ENCODE measurements at regions not wholly inside any gene's neighbourhood (a gene's known extent, or its start where the extent isn't known, plus 50 kb on each side); places are given as distances from the start of the nearest gene placed in this dataset.

DNA sequence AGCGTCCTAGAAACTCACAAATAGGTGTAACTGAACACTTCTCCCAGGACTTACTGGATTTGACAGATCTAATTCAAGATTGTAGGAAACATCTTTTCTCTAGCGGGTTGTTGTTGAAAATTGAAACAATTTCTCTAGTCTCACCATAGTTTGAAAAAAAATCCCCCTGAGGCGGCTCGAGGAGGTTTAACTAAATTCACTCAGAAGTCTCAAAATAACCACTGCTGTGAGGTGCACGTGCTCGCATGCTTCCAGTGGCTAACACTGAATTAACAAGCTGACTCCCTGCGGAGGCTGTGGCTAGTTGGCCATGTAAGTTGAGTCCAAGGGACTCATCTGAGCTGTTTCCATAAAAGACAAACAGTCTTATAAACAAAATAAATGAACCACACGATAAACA lies 503.9 kb downstream of the OCA2 start:
- no peaks in the 10 kb centered on the region; a peak in 1 of 5 replicates for H3K9me3 Mint-ChIP-seq
- Histone ChIP-seq H2BK12ac (ENCODE audit: insufficient read length, low read depth, low read length) (no peak overlapping the region), H3K23me2 (ENCODE audit: insufficient read length, low read depth, low read length, poor library complexity, severe bottlenecking) (no peaks in the 10 kb centered on the region), H3K56ac (ENCODE audit: insufficient read length, low read depth, low read length) (no peak overlapping the region), H2BK15ac (ENCODE audit: low read depth, low read length) (no peak overlapping the region), H2BK120ac (ENCODE audit: low read depth, low read length, poor library complexity, severe bottlenecking) (no peak overlapping the region), H4K5ac (ENCODE audit: insufficient read length, low read depth, low read length) (no peak overlapping the region), H3K4me2 (ENCODE audit: insufficient read depth, insufficient read length, low read length) (no peak overlapping the region), H4K20me1 (ENCODE audit: control insufficient read depth, insufficient read depth, insufficient read length) (no peaks in the 10 kb centered on the region), H3K27ac (ENCODE audit: insufficient read length, low read depth, low read length) (no peak overlapping the region), H3K27me3 (ENCODE audit: insufficient read depth, low read length) (no peaks in the 10 kb centered on the region), H3K23ac (ENCODE audit: insufficient read length, low read depth, low read length) (no peak overlapping the region), H3K9ac (ENCODE audit: extremely low read depth, insufficient read length, low read length) (no peak overlapping the region), H2AFZ (ENCODE audit: low read length) (no peak overlapping the region), H3K4me1 (ENCODE audit: insufficient read depth, low read length) (no peaks in the 10 kb centered on the region), H3K18ac (ENCODE audit: insufficient read length, low read depth, low read length) (no peak overlapping the region), H3K9me3 (ENCODE audit: control insufficient read depth, low read depth, low read length) (no peaks in the 10 kb centered on the region), H2BK5ac (ENCODE audit: insufficient read length, low read length) (no peak overlapping the region), H4K91ac (ENCODE audit: insufficient read length, low read depth, low read length) (no peak overlapping the region), H3K79me2 (ENCODE audit: insufficient read depth, low read length) (no peaks in the 10 kb centered on the region), H3T11ph (ENCODE audit: low read length) (no peak overlapping the region), H2BK20ac (ENCODE audit: low read depth, low read length, poor library complexity, severe bottlenecking) (no peak overlapping the region), H3K14ac (ENCODE audit: insufficient read depth, low read length) (no peak overlapping the region), H4K8ac (replicated peaks; ENCODE audit: insufficient read length, low read depth, low read length) (no peak overlapping the region), H2AK5ac (ENCODE audit: insufficient read length, low read length) (no peak overlapping the region), H3K4ac (ENCODE audit: low read depth, low read length) (no peak overlapping the region), H3K79me1 (ENCODE audit: insufficient read depth, low read depth, low read length, poor library complexity, severe bottlenecking) (no peaks in the 10 kb centered on the region)
- no peak overlapping the region; a peak in 1 of 7 replicates for H3K27ac Mint-ChIP-seq
- WGBS (ENCODE audit: extremely low coverage, insufficient read length, low lambda C conversion rate): no CpG with 5 or more reads among the region's 8 CpGs
- DNase-seq: no peak
- no peak for TF ChIP-seq CTCF (conservative IDR thresholded peaks at IDR 0.05)
- no peaks in the 10 kb centered on the region; a peak in 1 of 7 replicates for H3K36me3 Mint-ChIP-seq (ENCODE audit: insufficient read depth in 1 of 3, low read depth in 3 of 3)
- peaks cover 0 to 5% of the 10 kb centered on the region in 2 experiments; a peak in 2 of 4 replicates for H3K4me1 Mint-ChIP-seq
- no peak overlapping the region for H3K4me3 Mint-ChIP-seq
- peaks cover 6% of the 10 kb centered on the region for H3K27me3 Mint-ChIP-seq (ENCODE audit: low read depth)
